OCI-LY7 (cell line): ENCODE measurements at regions not wholly inside any gene's neighbourhood (a gene's known extent, or its start where the extent isn't known, plus 50 kb on each side); places are given as distances from the start of the nearest gene placed in this dataset.

Experiments used
- BruUV-seq: library from RNA; stranded (reverse); fragments of 400-500 nt; replicated peaks from 2 replicates; lab custom pipeline; 2021; lab: Mats Ljungman, UMichigan
- CTCF ChIA-PET: fragments of 300-600 bp; sonication (Branson Sonifier 250); formaldehyde crosslinking; loops from one replicate; lab custom pipeline; 2022; ENCODE audit warnings: antibody characterized with exemption; ENCODE audit not compliant: unreplicated experiment; lab: Charles Lee
- POLR2A ChIA-PET: fragments of 300-600 bp; sonication (Branson Sonifier 250); formaldehyde crosslinking; loops from one replicate; lab custom pipeline; 2022; ENCODE audit warnings: antibody characterized with exemption; lab: Charles Lee
- DNase-seq: peaks from one replicate; pipeline ENCODE4 v3.0.0-alpha.2; 2015; ENCODE audit warnings: low spot score
- H2AFZ ChIP-seq: fragments of 200-600 bp; sonication (generic), shearing (Covaris generic); 2 replicates; pipeline ENCODE4 v1.6.1; 2014; ENCODE audit warnings: mild to moderate bottlenecking, antibody characterized with exemption, low read length, moderate library complexity
- H3K27ac ChIP-seq: fragments of 200-600 bp; sonication (generic); 2 replicates; pipeline ENCODE4 v1.5.1; 2014; ENCODE audit warnings: mixed run types, low read depth, mild to moderate bottlenecking, moderate library complexity, low read length, inconsistent platforms; ENCODE audit not compliant: poor library complexity, severe bottlenecking
- H3K36me3 ChIP-seq: fragments of 200-600 bp; sonication (generic); 2 replicates; pipeline ENCODE4 v1.6.1; 2014; ENCODE audit warnings: mild to moderate bottlenecking, antibody characterized with exemption, low read length, moderate library complexity, mixed read lengths; ENCODE audit not compliant: insufficient read depth
- H3K4me1 ChIP-seq: fragments of 200-600 bp; sonication (generic); 2 replicates; pipeline ENCODE4 v1.5.1; 2014; ENCODE audit warnings: mild to moderate bottlenecking, low read length; ENCODE audit not compliant: insufficient read depth, poor library complexity, severe bottlenecking
- H3K4me2 ChIP-seq: fragments of 200-600 bp; sonication (generic); 2 replicates; pipeline ENCODE4 v1.6.1; 2014; ENCODE audit warnings: mild to moderate bottlenecking, low read length
- H3K4me3 ChIP-seq: fragments of 200-600 bp; sonication (generic); 2 replicates; pipeline ENCODE4 v1.5.1; 2014; ENCODE audit warnings: mild to moderate bottlenecking, low read depth, low read length; ENCODE audit not compliant: poor library complexity, severe bottlenecking
- H3K79me2 ChIP-seq: fragments of 200-600 bp; sonication (generic); 2 replicates; pipeline ENCODE4 v1.6.1; 2016; ENCODE audit warnings: low read depth, mild to moderate bottlenecking, low read length, moderate library complexity, mixed read lengths; ENCODE audit not compliant: insufficient read depth
- H3K9me2 ChIP-seq: fragments of 200-600 bp; sonication (generic); 2 replicates; pipeline ENCODE4 v1.6.1; 2016; ENCODE audit warnings: mild to moderate bottlenecking, low read length, mixed read lengths; ENCODE audit not compliant: insufficient read depth
- H3K9me3 ChIP-seq: fragments of 200-600 bp; sonication (generic); 2 replicates; pipeline ENCODE4 v1.6.1; 2014; ENCODE audit warnings: mild to moderate bottlenecking, mixed run types, low read length, mixed read lengths
- H4K20me1 ChIP-seq: fragments of 200-600 bp; sonication (generic); 2 replicates; pipeline ENCODE4 v1.6.1; 2014; ENCODE audit warnings: mild to moderate bottlenecking, antibody characterized with exemption, low read length, moderate library complexity, mixed read lengths; ENCODE audit not compliant: insufficient read depth
- EZH2phosphoT487 ChIP-seq: fragments of 200-600 bp; sonication (generic); IDR thresholded peaks from 2 replicates; pipeline ENCODE4 v1.6.1; 2018; ENCODE audit warnings: low read depth, borderline replicate concordance, mild to moderate bottlenecking, mixed run types, antibody characterized with exemption, low read length, moderate library complexity, mixed read lengths
- intact Hi-C: fragments of 100-400 bp; cut with micrococcal nuclease; formaldehyde crosslinking; loops from one replicate; pipeline ENCODE4 v1.10.0; 2022; ENCODE audit not compliant: unreplicated experiment
- TF ChIP-seq, protein P1 (sequence below): fragments of 200-600 bp; sonication (generic); conservative IDR thresholded peaks from 2 replicates; pipeline ENCODE4 v1.5.1; 2014; ENCODE audit warnings: mild to moderate bottlenecking, antibody characterized with exemption, low read length, moderate library complexity, mixed read lengths

DNA sequence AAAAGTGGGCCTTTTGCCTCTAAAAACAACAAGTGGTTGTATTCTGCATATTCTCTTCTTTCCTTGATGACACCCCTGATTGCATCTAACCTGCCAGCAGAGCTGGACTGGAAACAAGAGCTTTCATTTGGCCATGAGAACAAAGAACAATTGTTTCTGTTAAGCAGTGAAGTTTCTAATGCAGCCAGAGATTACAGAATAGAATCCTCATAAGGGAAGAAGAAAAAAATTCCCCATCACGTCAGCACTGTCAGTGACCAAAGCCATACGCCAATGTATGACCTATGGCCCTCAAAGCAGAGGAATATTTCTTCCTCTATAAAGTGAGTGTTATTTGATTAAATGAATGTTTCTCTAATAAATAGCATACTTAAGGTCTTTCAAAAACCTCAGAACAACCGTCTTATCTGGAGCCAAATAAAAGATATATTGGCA is 529.1 kb upstream of the INTU start:
- Histone ChIP-seq H3K4me2 (no peak overlapping the region), H3K9me2 (no peaks in the 10 kb centered on the region), H3K36me3 (no peaks in the 10 kb centered on the region), H3K27ac (no peak overlapping the region), H3K79me2 (no peaks in the 10 kb centered on the region), H3K9me3 (no peaks in the 10 kb centered on the region), H4K20me1 (no peaks in the 10 kb centered on the region), H3K4me1 (no peaks in the 10 kb centered on the region), H2AFZ (no peak overlapping the region), H3K4me3 (no peak overlapping the region)
- BruUV-seq, result no TSS peak
- ChIA-PET POLR2A (interaction anchor here (0.6 kb wide), 1 partner anchor 143 kb away, joined by 3 read pairs; no protein-coding TSS in a partner anchor), CTCF (no interaction called here)
- DNase-seq, result no peak
- intact Hi-C loops, result no loop called here
- TF ChIP-seq, protein P1, sequence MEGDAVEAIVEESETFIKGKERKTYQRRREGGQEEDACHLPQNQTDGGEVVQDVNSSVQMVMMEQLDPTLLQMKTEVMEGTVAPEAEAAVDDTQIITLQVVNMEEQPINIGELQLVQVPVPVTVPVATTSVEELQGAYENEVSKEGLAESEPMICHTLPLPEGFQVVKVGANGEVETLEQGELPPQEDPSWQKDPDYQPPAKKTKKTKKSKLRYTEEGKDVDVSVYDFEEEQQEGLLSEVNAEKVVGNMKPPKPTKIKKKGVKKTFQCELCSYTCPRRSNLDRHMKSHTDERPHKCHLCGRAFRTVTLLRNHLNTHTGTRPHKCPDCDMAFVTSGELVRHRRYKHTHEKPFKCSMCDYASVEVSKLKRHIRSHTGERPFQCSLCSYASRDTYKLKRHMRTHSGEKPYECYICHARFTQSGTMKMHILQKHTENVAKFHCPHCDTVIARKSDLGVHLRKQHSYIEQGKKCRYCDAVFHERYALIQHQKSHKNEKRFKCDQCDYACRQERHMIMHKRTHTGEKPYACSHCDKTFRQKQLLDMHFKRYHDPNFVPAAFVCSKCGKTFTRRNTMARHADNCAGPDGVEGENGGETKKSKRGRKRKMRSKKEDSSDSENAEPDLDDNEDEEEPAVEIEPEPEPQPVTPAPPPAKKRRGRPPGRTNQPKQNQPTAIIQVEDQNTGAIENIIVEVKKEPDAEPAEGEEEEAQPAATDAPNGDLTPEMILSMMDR, result no peak
- TF ChIP-seq EZH2phosphoT487, result no peak

DNA sequence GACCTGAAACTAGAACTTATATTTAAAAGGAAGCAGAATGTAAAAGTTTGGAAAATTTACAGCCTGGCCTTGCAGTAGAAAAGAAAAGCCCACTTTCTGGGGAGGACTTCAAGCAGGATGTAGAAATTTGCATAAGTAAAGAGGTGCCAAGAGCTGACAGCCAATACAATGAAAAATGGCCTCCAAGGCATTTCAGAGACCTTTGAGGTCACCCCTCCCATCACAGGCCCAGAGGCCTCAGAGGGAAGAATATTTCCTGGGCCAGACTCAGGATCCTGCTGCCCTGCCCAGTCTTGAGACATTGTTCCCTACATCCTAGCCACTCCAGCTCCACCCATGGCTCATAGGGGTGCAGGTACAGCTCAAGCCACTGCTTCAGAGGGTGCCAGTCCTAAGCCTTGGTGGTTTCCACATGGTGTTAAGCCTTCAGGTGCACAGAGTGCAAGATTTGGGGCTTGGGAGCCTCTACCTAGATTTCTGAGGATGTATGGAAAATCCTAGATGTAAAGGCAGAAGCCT is 518.9 kb upstream of the INTU start:
- no peak overlapping the region for H3K27ac ChIP-seq
- no peak for DNase-seq
- H3K9me3 ChIP-seq, result no peaks in the 10 kb centered on the region
- POLR2A ChIA-PET, result no interaction called here
- H3K4me1 ChIP-seq, result no peaks in the 10 kb centered on the region
- H3K4me3 ChIP-seq, result no peak overlapping the region
- H3K9me2 ChIP-seq, result no peaks in the 10 kb centered on the region
- no peak overlapping the region for H3K4me2 ChIP-seq
- no peaks in the 10 kb centered on the region for H3K36me3 ChIP-seq
- H3K79me2 ChIP-seq, result no peaks in the 10 kb centered on the region
- intact Hi-C loops, result no loop called here
- no TSS peak for BruUV-seq
- CTCF ChIA-PET, result no interaction called here
- no peak overlapping the region for H2AFZ ChIP-seq
- no peaks in the 10 kb centered on the region for H4K20me1 ChIP-seq
- TF ChIP-seq, protein P1, result no peak
- TF ChIP-seq EZH2phosphoT487, result no peak

DNA sequence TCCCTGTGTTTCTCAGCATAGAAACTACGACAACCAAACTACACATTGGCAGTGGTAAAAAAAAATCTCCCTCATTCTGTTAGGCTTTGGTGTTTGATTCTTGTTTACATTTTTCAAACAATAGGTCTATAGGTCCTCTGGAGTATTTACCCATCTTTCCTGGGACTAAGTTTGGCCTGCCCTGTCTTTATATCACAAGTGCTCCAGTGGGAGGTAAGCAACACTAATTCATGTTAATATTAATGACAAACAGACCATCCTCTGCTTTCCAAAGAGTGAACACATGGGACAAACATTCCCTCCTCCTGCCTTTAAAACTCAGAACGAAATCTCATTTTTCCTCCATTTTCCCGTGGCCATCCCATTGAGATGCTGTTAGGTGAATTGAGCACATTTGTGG is 514.1 kb upstream of the INTU start:
- H3K4me3 ChIP-seq, result no peak overlapping the region
- H3K9me3 ChIP-seq, result no peaks in the 10 kb centered on the region
- BruUV-seq, result no TSS peak
- no peak for DNase-seq
- no peaks in the 10 kb centered on the region for H3K9me2 ChIP-seq
- no peak overlapping the region for H3K4me2 ChIP-seq
- POLR2A ChIA-PET, result interaction anchor here (0.7 kb wide), 1 partner anchor 10 kb away, joined by 3 read pairs; no protein-coding TSS in a partner anchor
- intact Hi-C loops, result no loop called here
- H3K36me3 ChIP-seq, result no peaks in the 10 kb centered on the region
- CTCF ChIA-PET, result no interaction called here
- no peak overlapping the region for H2AFZ ChIP-seq
- no peak for TF ChIP-seq EZH2phosphoT487
- TF ChIP-seq, protein P1, result no peak
- no peak overlapping the region for H3K27ac ChIP-seq
- no peaks in the 10 kb centered on the region for H3K79me2 ChIP-seq
- no peaks in the 10 kb centered on the region for H3K4me1 ChIP-seq
- H4K20me1 ChIP-seq, result no peaks in the 10 kb centered on the region
